Panc1 (cell line): ENCODE measurements at regions not wholly inside any gene's neighbourhood (a gene's known extent, or its start where the extent isn't known, plus 50 kb on each side); places are given as distances from the start of the nearest gene placed in this dataset.

Source experiments
- ATAC-seq: fragments of 200-7000 bp; cut with Tn5 transposase; 2 replicates; pipeline ENCODE4 v1.9.1; 2020; ENCODE audit warnings: mild to moderate bottlenecking, moderate library complexity
- BruUV-seq: library from RNA; stranded (reverse); fragments of 400-500 nt; replicated peaks from 2 replicates; lab custom pipeline; 2021; lab: Mats Ljungman, UMichigan
- CTCF ChIA-PET: fragments of 300-600 bp; sonication (Branson Sonifier 250); formaldehyde crosslinking; loops from one replicate; lab custom pipeline; 2022; ENCODE audit warnings: antibody characterized with exemption; lab: Charles Lee
- POLR2A ChIA-PET: fragments of 300-600 bp; sonication (Branson Sonifier 250); formaldehyde crosslinking; loops from one replicate; lab custom pipeline; 2022; ENCODE audit warnings: antibody characterized with exemption; lab: Charles Lee
- DNase-seq: peaks from one replicate; pipeline ENCODE4 v3.0.0-alpha.2; 2010; ENCODE audit warnings: low read depth, low spot score
- H3K27ac ChIP-seq: 2 replicates; pipeline ENCODE4 v1.5.1; 2011; ENCODE audit warnings: mild to moderate bottlenecking, low read length, inconsistent platforms
- H3K27me3 ChIP-seq: fragments of 200-500 bp; sonication (Bioruptor generic); 2 replicates; pipeline ENCODE4 v1.6.0; 2014; ENCODE audit warnings: low read length, inconsistent platforms; ENCODE audit not compliant: control insufficient read depth, insufficient read depth
- H3K36me3 ChIP-seq: fragments of 200-500 bp; sonication (Bioruptor generic); 2 replicates; pipeline ENCODE4 v1.5.1; 2014; ENCODE audit warnings: inconsistent platforms, mild to moderate bottlenecking, low read length, moderate library complexity; ENCODE audit not compliant: control insufficient read depth, insufficient read depth
- H3K4me1 ChIP-seq: 2 replicates; pipeline ENCODE4 v1.5.1; 2011; ENCODE audit warnings: inconsistent platforms, mild to moderate bottlenecking, low read length, moderate library complexity; ENCODE audit not compliant: control insufficient read depth, insufficient read depth
- H3K4me3 ChIP-seq, 2 experiments: 2 replicates each; pipeline ENCODE4 v1.5.1; 2011 to 2012; ENCODE audit warnings: low read depth in 2 of 2, low read length in 2 of 2, mild to moderate bottlenecking in 2 of 2, inconsistent platforms in 1 of 2, moderate library complexity in 1 of 2
- H3K9me3 ChIP-seq: fragments of 200-500 bp; sonication (Bioruptor generic); 2 replicates; pipeline ENCODE4 v1.5.1; 2014; ENCODE audit warnings: low read depth, mild to moderate bottlenecking, inconsistent platforms, low read length, moderate library complexity; ENCODE audit not compliant: control insufficient read depth, insufficient read depth
- CTCF ChIP-seq: fragments of 450-650 bp; IDR thresholded peaks from 2 replicates; pipeline ENCODE4 v1.5.1; 2017; ENCODE audit warnings: mild to moderate bottlenecking
- POLR2AphosphoS5 ChIP-seq: IDR thresholded peaks from 2 replicates; pipeline ENCODE4 v1.6.1; 2012; ENCODE audit warnings: mild to moderate bottlenecking, low read depth, low read length, moderate library complexity
- REST ChIP-seq, 2 experiments: IDR thresholded peaks; 2 replicates each; pipeline ENCODE4 v1.6.1; 2011 to 2012; ENCODE audit warnings: low read depth in 2 of 2, control low read depth in 1 of 2, low read length in 1 of 2, mild to moderate bottlenecking in 1 of 2, moderate library complexity in 1 of 2; ENCODE audit not compliant: insufficient read depth in 1 of 2
- SIN3A ChIP-seq: IDR thresholded peaks from 2 replicates; pipeline ENCODE4 v1.6.1; 2012; ENCODE audit warnings: low read depth, mild to moderate bottlenecking, low read length, moderate library complexity, borderline replicate concordance; ENCODE audit not compliant: insufficient read depth
- TCF7L2 ChIP-seq: IDR thresholded peaks from 2 replicates; pipeline ENCODE4 v1.6.1; 2011; ENCODE audit warnings: mild to moderate bottlenecking, low read depth, low read length, inconsistent platforms
- in situ Hi-C: cut with HindIII; loops from 2 replicates; pipeline ENCODE4 v1.10.0; 2016; ENCODE audit warnings: low sequenced_read_pairs, low pct_unique_long_range_greater_than_20kb
- intact Hi-C: fragments of 100-400 bp; cut with micrococcal nuclease; formaldehyde crosslinking; loops from one replicate; pipeline ENCODE4 v1.10.0; 2022; ENCODE audit not compliant: unreplicated experiment

- ChIA-PET POLR2A (no interaction called here), CTCF (no interaction called here)
- intact Hi-C loops: no loop called here
- in situ Hi-C loops: no loop called here
- Histone ChIP-seq H3K27me3 (no peaks in the 10 kb centered on the region), H3K27ac (no peak overlapping the region), H3K9me3 (no peaks in the 10 kb centered on the region), H3K4me1 (no peaks in the 10 kb centered on the region), H3K4me3 (no peak overlapping the region), H3K36me3 (no peaks in the 10 kb centered on the region)
- DNase-seq (no peak), ATAC-seq (no peak)
- no TSS peak for BruUV-seq
- TF ChIP-seq TCF7L2 (no peak), REST (IDR thresholded peaks at IDR 0.05; ENCODE audit: insufficient read depth in 1 of 2, low read depth in 2 of 2, low read length in 1 of 2) (no peak), CTCF (no peak), POLR2AphosphoS5 (no peak), SIN3A (no peak)
These were observed 423.5 kb downstream of the ANKRD7 start for GRCh38 chr7:118648002-118648401.

- no peak for TF ChIP-seq TCF7L2
- no peak for TF ChIP-seq SIN3A
- no peak for TF ChIP-seq POLR2AphosphoS5
- TF ChIP-seq CTCF: no peak
- no peak for TF ChIP-seq REST (IDR thresholded peaks at IDR 0.05; ENCODE audit: insufficient read depth in 1 of 2, low read depth in 2 of 2, low read length in 1 of 2)
- Histone ChIP-seq H3K27ac (no peak overlapping the region), H3K36me3 (no peaks in the 10 kb centered on the region), H3K4me1 (no peaks in the 10 kb centered on the region), H3K4me3 (no peak overlapping the region), H3K9me3 (0 out of 2 replicates have a peak, but pooled peaks cover 2% of the 10 kb centered on the region), H3K27me3 (no peaks in the 10 kb centered on the region)
- ChIA-PET CTCF (no interaction called here), POLR2A (no interaction called here)
- BruUV-seq: no TSS peak
- DNase-seq (no peak), ATAC-seq (no peak)
- intact Hi-C loops: no loop called here
- in situ Hi-C loops: no loop called here
These were observed 433.0 kb downstream of the ANKRD7 start for GRCh38 chr7:118657391-118658005.
